ENCODE measurements at regions not wholly inside any gene's neighbourhood (a gene's known extent, or its start where the extent isn't known, plus 50 kb on each side); places are given as distances from the start of the nearest gene placed in this dataset.

- TF ChIP-seq POLR2AphosphoS5 (IDR thresholded peaks at IDR 0.05) (no peak), CTCF (IDR thresholded peaks at IDR 0.05) (no peak), EP300 (IDR thresholded peaks at IDR 0.05) (no peak), POLR2A (IDR thresholded peaks at IDR 0.05; ENCODE audit: low read depth) (no peak)
Measured at GRCh38 chr6:40856271-40856670, 182.8 kb downstream of the UNC5CL start.
